HepG2 (cell line): ENCODE measurements at regions not wholly inside any gene's neighbourhood (a gene's known extent, or its start where the extent isn't known, plus 50 kb on each side); places are given as distances from the start of the nearest gene placed in this dataset.

Experiments
- ATAC-seq: fragments of 200-7000 bp; cut with Tn5 transposase; 3 replicates; pipeline ENCODE4 v1.9.1; 2020; ENCODE audit warnings: mild to moderate bottlenecking, moderate library complexity
- BruUV-seq: library from RNA; stranded (reverse); fragments of 400-500 nt; replicated peaks from 2 replicates; lab custom pipeline; 2021; lab: Mats Ljungman, UMichigan
- CTCF ChIA-PET: fragments of 300-600 bp; formaldehyde crosslinking; extraction: SDS; loops from one replicate; lab custom pipeline; 2021; ENCODE audit warnings: low total read pairs, inconsistent platforms, low intra/inter-chr PET ratio; lab: Yijun Ruan, JAX
- POLR2A ChIA-PET: fragments of 350-600 bp; sonication (Branson Sonifier 250); formaldehyde crosslinking; loops from one replicate; lab custom pipeline; 2020; ENCODE audit warnings: antibody characterized with exemption, inconsistent platforms; lab: Yijun Ruan, JAX
- DNase-seq: peaks from one replicate; pipeline ENCODE4 v3.0.0-alpha.2; 2015; ENCODE audit warnings: low spot score
- FAIRE-seq: peaks from 3 replicates; lab custom pipeline; 2011; peaks lifted over from hg19 to GRCh38; lab: Jason Lieb, UNC
- H2AFZ ChIP-seq: one replicate; pipeline ENCODE4 v1.6.1; 2011; ENCODE audit warnings: low read length, inconsistent platforms
- H3K27ac ChIP-seq: fragments of 300-600 bp; 3 replicates; pipeline ENCODE4 v1.8.0; 2011; ENCODE audit warnings: mixed run types, mild to moderate bottlenecking, mixed read lengths, low read length, inconsistent platforms; ENCODE audit not compliant: insufficient read depth; ENCODE audit errors: extremely low read length
- H3K27me3 ChIP-seq, 2 experiments: fragments of 200-600 bp in 1 of 2; 2 replicates in 1 of 2; 3 replicates in 1 of 2; pipeline versions ENCODE4 v1.6.0 to v1.8.0; 2011; ENCODE audit warnings: low read length in 2 of 2, mild to moderate bottlenecking in 2 of 2, moderate library complexity in 2 of 2, inconsistent platforms in 1 of 2; ENCODE audit not compliant: insufficient read depth in 2 of 2, control insufficient read depth in 1 of 2
- H3K36me3 ChIP-seq, 2 experiments: fragments of 200-600 bp in 1 of 2; replicated peaks in 1 of 2; 2 replicates in 1 of 2; 3 replicates in 1 of 2; pipeline versions ENCODE4 v1.5.1 to v1.8.0; 2011; ENCODE audit warnings: low read length in 2 of 2, inconsistent platforms in 1 of 2; ENCODE audit not compliant: insufficient read depth in 2 of 2, control insufficient read depth in 1 of 2
- H3K4me1 ChIP-seq: 2 replicates; pipeline ENCODE4 v1.5.1; 2012; ENCODE audit warnings: low read length, inconsistent platforms; ENCODE audit not compliant: insufficient read depth
- H3K4me2 ChIP-seq: 2 replicates; pipeline ENCODE4 v1.6.0; 2011; ENCODE audit warnings: low read depth, low read length, inconsistent platforms
- H3K4me3 ChIP-seq, 3 experiments: fragments of 200-600 bp in 1 of 3; sonication (generic), shearing (Covaris generic) in 1 of 3; replicated peaks in 1 of 3; 2 replicates each; pipeline ENCODE4 v1.5.1; 2011 to 2016; ENCODE audit warnings: low read length in 3 of 3, inconsistent platforms in 2 of 3, low read depth in 2 of 3, mild to moderate bottlenecking in 2 of 3, control low read depth in 1 of 3, mixed read lengths in 1 of 3; ENCODE audit not compliant: insufficient read depth in 1 of 3
- H3K79me2 ChIP-seq: one replicate; pipeline ENCODE4 v1.6.1; 2011; ENCODE audit warnings: low read length, inconsistent platforms; ENCODE audit not compliant: insufficient read depth
- H3K9ac ChIP-seq: 2 replicates; pipeline ENCODE4 v1.6.0; 2011; ENCODE audit warnings: mild to moderate bottlenecking, low read depth, low read length, inconsistent platforms; ENCODE audit not compliant: insufficient read depth
- H3K9me3 ChIP-seq: 2 replicates; pipeline ENCODE4 v1.5.1; 2012; ENCODE audit warnings: mild to moderate bottlenecking, low read length
- H4K20me1 ChIP-seq: 2 replicates; pipeline ENCODE4 v1.6.0; 2011; ENCODE audit warnings: inconsistent platforms, mild to moderate bottlenecking, low read length, moderate library complexity; ENCODE audit not compliant: insufficient read depth
- CHD4 ChIP-seq: fragments of 200-600 bp; sonication (generic); IDR thresholded peaks from 2 replicates; pipeline ENCODE4 v1.7.0; 2017; ENCODE audit warnings: mild to moderate bottlenecking, low read length, borderline replicate concordance
- HNRNPUL1 ChIP-seq: fragments of 200-400 bp; formaldehyde crosslinking; IDR thresholded peaks from 2 replicates; pipeline ENCODE4 v1.6.1; 2017; ENCODE audit warnings: low read depth, mild to moderate bottlenecking, low read length, moderate library complexity
- MAFF ChIP-seq: IDR thresholded peaks from 2 replicates; pipeline ENCODE4 v1.6.1; 2011; ENCODE audit warnings: low read depth, low read length, improper control_type of control experiment
- NFE2L1 ChIP-seq: sonication (generic); formaldehyde crosslinking; IDR thresholded peaks from 2 replicates; pipeline ENCODE4 v1.4.0; 2020; ENCODE audit warnings: missing genetic modification reagents, mild to moderate bottlenecking, borderline replicate concordance
- PAF1 ChIP-seq: IDR thresholded peaks from 2 replicates; pipeline ENCODE4 v1.6.1; 2016; ENCODE audit warnings: missing genetic modification reagents, missing compliant biosample characterization
- PHF21A ChIP-seq: sonication (generic); formaldehyde crosslinking; IDR thresholded peaks from 2 replicates; pipeline ENCODE4 v1.5.0; 2020; ENCODE audit warnings: mild to moderate bottlenecking, missing genetic modification reagents
- SKIL ChIP-seq: sonication (generic); formaldehyde crosslinking; IDR thresholded peaks from 2 replicates; pipeline ENCODE4 v1.8.0; 2022; ENCODE audit warnings: missing genetic modification reagents, mild to moderate bottlenecking, moderate library complexity, borderline replicate concordance
- ZBTB39 ChIP-seq: sonication (generic); formaldehyde crosslinking; IDR thresholded peaks from 2 replicates; pipeline ENCODE4 v1.5.0; 2020; ENCODE audit warnings: missing genetic modification reagents
- WGBS: methylation state at CpG from one replicate; pipeline ENCODE4 v1.1.6; 2017; ENCODE audit warnings: low lambda C conversion rate; 5-methylcytosine and 5-hydroxymethylcytosine counted together
- in situ Hi-C: cut with HindIII; loops from 2 replicates; pipeline ENCODE4 v1.10.0; 2017; ENCODE audit warnings: low pct_unique_long_range_greater_than_20kb; ENCODE audit not compliant: extremely low pct_ligation_motif_present
- intact Hi-C: fragments of 100-400 bp; cut with micrococcal nuclease; formaldehyde crosslinking; loops from one replicate; pipeline ENCODE4 v1.10.0; 2022; ENCODE audit not compliant: unreplicated experiment

GRCh38 chr1:37372302-37372701, 102.1 kb upstream of the ZC3H12A start (continued):
- TF ChIP-seq ZBTB39 (CRISPR knock-in tag) = no peak
- TF ChIP-seq, all 625 proteins: peak for 0

- Histone ChIP-seq H3K4me3 (no peak overlapping the region), H3K9me3 (no peaks in the 10 kb centered on the region), H4K20me1 (no peaks in the 10 kb centered on the region)
- no peak for ATAC-seq
- TF ChIP-seq PHF21A (no peak), MAFF (no peak), HNRNPUL1 (no peak), NFE2L1 (CRISPR knock-in tag) (no peak), PAF1 (CRISPR knock-in tag) (no peak), ZBTB39 (CRISPR knock-in tag) (no peak), CHD4 (no peak), SKIL (no peak)
- TF ChIP-seq, all 625 proteins: peak for 0
- no peak for DNase-seq
- Histone ChIP-seq H3K4me2 (no peak overlapping the region), H3K79me2 (no peaks in the 10 kb centered on the region), H3K9ac (no peak overlapping the region), H3K4me1 (no peaks in the 10 kb centered on the region), H2AFZ (no peak overlapping the region), H3K27ac (no peak overlapping the region), H3K27me3 (no peaks in the 10 kb centered on the region), H3K36me3 (no peaks in the 10 kb centered on the region)
- 52% methylated on average over 10 of the region's 13 CpGs for WGBS
- intact Hi-C loops = no loop called here
- ChIA-PET CTCF (no interaction called here), POLR2A (no interaction called here)
- no TSS peak for BruUV-seq
- no peak for FAIRE-seq
- in situ Hi-C loops = no loop called here
These were observed 101.7 kb upstream of the ZC3H12A start for GRCh38 chr1:37372711-37373110.
